ENCODE measurements at regions not wholly inside any gene's neighbourhood (a gene's known extent, or its start where the extent isn't known, plus 50 kb on each side); places are given as distances from the start of the nearest gene placed in this dataset.

DNA sequence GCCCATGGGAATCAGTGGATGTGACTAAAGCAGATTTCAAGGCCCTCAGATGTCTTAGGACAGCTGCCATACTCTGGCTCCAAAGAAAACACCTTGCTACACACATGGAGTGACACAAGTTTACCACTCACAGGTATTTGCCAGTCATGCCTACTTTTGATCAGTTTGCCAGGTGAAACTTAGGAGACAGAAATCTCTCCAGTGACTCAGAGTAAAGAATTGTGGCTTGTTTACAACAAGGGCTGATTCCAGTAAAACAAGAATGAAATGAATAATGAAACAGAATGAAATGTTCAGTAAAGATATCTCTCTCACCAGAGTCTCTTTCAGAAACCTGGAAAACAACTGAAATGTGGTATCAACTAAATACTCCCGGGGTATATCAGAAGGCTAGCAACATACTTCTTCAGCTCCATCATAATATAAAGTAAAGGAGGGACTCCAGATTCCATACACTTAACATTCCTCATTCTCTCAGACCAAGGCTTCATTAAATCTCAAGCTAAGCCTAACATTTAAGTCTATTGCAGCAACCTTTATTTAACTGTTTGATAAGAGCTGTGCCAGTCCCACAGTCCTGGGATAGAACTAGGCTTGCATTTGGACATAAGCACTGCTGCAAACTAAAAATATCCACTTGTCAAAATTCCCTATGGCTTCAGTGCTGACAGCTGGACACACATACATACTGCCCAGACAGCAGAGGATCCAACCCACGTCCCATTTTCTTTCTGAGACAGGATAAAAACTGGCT is 143.3 kb downstream of the SIPA1L2 start:
- no peak for TF ChIP-seq POLR2A (IDR thresholded peaks at IDR 0.05)
- no peak for TF ChIP-seq POLR2AphosphoS5 (IDR thresholded peaks at IDR 0.05)
